HG02852 (cell line): ENCODE measurements at regions not wholly inside any gene's neighbourhood (a gene's known extent, or its start where the extent isn't known, plus 50 kb on each side); places are given as distances from the start of the nearest gene placed in this dataset.
"Not testable (repeated sequence)": the region's sequence is repeated elsewhere in the genome, so short reads cannot be mapped to it uniquely, and the experiment has no call there.

Experiments
- ATAC-seq: cut with Tn5 transposase; IDR thresholded peaks from one replicate; pipeline ENCODE4 v1.9.1; 2021; ENCODE audit warnings: mild to moderate bottlenecking, moderate library complexity; ENCODE audit not compliant: unreplicated experiment

DNA sequence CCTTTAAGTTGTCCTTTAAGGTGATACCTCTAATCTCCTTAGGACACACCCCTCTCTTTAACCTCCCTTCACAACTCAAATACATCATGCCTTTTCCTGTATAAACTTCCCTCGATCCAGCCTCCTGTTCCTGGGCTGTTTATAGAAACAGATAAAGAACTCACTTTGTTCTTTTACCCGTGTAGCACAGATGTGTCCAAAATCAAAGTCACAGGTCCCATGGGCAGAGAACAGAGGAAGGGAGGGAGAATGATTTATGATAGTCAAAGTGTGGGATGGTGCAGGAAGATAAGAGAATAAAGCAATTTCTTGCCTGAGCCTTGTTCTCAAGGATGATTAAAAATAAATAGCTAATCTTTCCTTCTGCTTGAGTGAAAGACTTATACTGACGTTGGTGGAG, 50.3 kb upstream of the CABCOCO1 start:
- no peak for ATAC-seq

DNA sequence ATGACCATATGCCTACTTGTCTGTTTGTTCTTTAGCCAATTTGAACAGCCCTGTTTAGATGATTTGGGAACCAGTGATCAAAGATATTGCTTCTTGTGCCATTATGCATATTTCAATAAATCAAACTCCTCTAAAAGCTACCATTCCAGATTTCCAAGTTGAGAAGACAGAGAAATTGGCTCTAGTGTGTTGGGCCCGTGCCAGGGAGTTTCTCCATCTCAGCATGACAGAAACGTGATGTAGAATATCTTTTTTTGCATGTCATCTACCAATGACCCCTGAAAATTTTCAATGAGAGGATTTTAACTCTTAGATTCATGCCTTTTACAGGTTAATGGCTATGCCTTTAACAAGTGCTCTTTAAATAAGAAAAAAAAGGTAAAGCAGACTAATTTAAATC, 50.7 kb upstream of the CABCOCO1 start:
- no peak for ATAC-seq

GRCh38 chr10:61609701-61610100, 53.0 kb upstream of the CABCOCO1 start:
- no peak for ATAC-seq

- ATAC-seq, result no peak
These were observed 54.3 kb upstream of the CABCOCO1 start for GRCh38 chr10:61608255-61609033.

DNA sequence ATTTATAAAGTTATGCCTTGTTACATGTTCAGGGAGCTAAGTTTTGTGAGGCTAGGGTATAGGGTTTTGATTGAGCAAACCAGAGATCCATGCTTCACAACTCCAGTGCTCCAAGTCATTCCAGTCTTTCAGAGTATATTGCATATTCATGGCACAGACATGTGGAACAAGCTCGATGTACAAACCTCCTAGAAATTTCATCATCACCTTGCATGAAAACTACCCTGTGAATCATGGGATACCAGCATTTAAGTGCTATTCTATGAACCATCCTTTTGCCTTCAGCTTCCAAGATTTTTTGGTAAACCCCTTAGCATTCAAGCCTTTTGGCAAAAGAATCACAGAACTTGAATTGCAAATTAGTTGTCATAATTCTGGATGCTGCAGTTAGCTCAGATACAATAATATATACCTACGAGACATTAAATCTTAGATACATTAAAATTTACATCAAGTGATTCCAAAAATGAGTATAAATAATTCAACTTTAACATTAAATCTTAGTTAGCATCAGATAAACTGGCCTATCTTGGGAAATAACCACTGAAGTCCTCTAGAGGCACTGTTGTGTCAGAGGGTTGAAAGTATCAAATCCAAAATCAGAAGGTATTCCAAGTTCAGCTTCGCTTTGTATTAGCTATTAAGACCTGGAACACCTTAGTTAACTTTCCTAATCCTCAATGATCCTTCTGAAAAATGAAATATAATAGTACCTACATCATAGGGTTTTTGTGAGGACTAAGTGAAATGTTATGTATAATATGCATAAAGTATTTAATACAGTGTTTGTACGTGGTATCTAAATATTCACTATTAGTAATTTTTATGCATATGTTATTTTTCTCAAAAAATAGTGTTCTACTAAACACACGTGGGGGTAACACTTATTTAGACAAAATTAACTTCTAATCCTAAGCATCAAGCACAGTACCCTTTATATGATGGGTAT, 55.5 kb upstream of the CABCOCO1 start:
- ATAC-seq, result no peak

- no peak for ATAC-seq
These were observed 57.5 kb upstream of the CABCOCO1 start for GRCh38 chr10:61605221-61605620.

DNA sequence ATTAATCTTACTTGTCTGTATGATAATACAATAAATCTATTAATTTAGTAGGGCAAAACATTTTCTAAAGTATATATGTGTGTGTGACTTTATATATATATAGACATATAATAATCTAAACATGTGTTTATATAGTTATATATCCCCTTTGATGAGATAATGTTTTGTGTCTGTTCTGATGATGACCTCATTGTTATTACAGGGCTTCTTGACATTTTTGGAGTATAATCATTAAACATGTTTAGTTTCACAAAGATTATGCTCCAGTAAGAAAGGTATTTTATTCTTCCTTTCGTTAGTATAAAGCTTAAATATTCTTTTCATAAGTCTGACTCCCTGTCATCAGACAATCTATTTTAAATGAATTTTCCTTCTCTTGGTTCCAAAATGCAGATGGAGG, 62.3 kb upstream of the CABCOCO1 start:
- no peak for ATAC-seq

DNA sequence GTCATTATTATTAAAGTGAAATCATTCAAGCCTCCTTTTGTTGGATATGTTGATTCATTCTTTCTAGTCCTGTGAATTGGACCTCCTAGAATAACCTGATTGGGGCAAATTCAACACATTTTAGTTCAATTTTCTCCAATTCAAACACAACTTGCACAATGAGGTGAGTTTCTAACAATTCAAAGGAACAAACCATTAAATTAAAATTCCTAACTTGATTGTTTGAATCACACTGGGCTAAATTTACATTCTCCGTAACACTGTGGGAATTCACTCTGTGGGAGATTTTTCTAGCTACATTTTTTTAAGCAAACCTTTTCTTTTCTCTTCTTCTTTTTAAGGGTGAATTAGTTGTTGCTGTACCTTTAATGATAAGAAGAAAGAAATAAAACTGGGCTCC, 68.3 kb upstream of the CABCOCO1 start:
- ATAC-seq, result no peak

DNA sequence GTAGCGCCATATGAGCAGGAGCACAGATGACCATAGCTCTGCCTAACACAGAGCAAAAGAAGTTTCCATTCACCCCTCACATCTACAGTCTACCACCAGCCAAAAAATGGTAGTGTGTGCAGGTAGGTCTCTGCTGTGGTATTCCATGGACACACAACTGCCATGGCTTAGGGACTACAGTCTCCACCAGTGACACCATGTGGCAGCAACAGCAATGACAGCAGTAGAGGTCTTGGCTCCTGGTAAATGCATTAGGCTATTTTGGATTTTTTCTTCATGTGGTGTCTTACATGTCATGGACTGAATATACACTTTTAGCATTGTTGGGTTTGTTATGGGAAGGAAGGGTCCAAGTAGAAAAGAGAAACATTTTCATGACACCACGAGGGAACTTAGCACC, 70.1 kb upstream of the CABCOCO1 start:
- ATAC-seq, result no peak

GRCh38 chr10:61589547-61590243, 73.0 kb upstream of the CABCOCO1 start:
- no peak for ATAC-seq

- ATAC-seq, result no peak
These were observed 73.9 kb upstream of the CABCOCO1 start for GRCh38 chr10:61588770-61589211.

DNA sequence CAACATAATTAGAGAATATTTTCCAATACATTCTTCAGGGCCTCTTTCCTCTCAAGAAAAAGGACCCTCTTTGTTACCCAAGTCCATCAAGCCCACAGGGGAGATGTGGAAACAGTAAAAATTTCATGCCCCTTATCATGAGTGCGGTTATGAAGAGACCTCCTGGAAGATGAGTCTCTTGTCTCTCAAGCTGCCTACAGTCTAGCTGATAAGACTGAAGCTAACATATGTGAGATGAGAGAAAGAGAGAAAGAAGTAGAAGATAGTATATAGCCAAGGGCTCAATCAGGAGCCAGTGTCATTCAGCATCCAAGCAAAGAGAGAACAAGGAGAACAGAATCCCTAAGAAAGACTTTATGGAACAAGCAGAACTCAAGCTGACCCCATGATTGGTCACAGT, 75.9 kb upstream of the CABCOCO1 start:
- no peak for ATAC-seq

GRCh38 chr10:61580608-61581007, 82.1 kb upstream of the CABCOCO1 start:
- no peak for ATAC-seq

- ATAC-seq, result not testable (repeated sequence)
These were observed 92.5 kb upstream of the CABCOCO1 start for GRCh38 chr10:61570204-61570603.

DNA sequence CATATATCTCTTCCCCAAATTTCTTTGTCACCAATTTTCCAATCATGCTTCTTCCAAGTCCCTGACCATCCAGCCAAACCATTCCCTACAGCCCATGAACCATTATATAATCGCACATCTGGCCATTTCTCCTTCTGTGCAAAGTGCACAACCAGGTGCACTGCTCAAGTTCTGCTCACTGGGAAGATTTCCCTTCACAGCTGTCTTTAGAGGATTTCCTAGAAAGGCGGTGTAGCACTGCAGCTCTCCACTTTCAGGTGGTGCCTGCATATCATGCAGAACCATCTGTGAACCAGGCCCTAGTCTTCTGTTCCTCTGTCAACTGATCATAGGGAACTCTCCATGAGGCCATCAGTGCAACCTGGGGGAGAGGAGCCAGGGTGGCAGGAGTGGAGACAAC, 95.0 kb upstream of the CABCOCO1 start:
- ATAC-seq, result no peak

DNA sequence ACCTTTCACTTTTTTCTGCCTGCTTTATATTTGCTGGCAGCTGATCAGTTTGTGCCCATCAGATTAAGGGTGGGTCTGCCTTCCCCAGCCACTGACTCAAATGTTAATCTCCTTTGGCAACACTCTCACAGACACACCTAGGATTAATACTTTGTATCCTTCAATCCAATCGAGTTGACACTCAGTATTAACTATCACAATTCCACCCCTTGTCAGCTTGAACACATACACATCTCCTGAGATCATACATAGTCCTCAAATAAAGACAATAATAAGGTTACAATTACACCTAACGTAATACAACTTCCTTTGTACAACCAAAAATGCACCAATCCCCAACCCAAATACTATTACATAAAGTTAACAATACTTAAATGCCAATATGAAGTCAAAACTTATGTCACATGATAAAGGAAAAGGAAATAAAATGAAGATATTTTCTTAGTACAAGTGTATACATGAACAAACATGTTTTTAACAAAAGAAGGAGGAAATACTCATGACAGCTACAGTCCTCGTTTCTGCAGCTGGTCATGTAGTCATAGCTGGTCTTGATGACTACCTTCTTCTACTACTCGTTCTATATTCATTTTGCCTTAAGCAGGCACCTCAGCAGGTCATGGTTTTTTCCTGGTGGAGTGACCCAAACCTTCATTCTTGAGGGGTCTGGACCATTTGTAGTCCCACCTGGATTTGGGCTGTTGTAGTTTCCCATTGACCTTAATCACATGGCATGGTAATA, 96.7 kb upstream of the CABCOCO1 start:
- ATAC-seq, result no peak

- ATAC-seq, result no peak
These were observed 98.3 kb upstream of the CABCOCO1 start for GRCh38 chr10:61564444-61564843.

DNA sequence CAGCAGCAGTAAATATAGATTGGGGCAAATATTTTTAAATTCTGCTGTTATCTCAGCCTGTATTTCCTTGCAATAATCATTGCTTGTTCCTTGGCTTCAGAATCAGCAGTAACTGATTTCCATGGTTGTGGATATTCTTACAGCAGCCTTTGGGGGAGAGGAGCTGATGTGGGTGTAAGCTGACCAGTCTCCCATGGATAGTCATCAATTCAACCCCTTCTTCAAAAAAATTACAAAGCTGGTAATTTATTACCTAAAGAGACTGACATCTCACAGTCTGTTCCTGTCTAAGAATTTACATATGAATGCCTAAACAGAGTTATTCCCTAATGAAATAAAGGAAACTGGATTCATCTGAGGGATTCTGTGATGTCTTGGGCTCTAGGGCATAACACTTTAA, 103.1 kb upstream of the CABCOCO1 start:
- no peak for ATAC-seq

GRCh38 chr10:61558188-61558587, 104.5 kb upstream of the CABCOCO1 start:
- ATAC-seq, result no peak

DNA sequence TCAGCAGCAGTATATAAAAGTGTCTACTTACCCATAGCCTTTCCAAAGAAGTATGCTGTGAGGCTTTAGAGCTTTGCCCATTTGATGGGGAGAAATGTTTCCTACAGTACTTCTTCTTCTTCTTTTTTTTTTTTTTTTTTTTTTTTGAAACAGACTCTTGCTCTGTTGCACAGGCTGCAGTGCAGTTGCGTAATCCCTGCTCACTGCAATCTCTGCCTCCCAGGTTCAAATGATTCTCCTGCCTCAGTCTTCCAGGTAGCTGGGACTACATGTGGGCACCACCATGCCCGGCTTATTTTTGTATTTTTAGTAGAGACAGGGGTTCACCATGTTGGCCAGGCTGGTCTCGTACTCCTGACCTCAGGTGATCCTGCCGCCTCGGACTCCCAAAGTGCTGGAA, 101.7 kb upstream of the TMEM26 start:
- no peak for ATAC-seq

GRCh38 chr10:61549861-61550260, 96.7 kb upstream of the TMEM26 start:
- ATAC-seq, result no peak
